SK-N-SH (cell line): ENCODE measurements at regions not wholly inside any gene's neighbourhood (a gene's known extent, or its start where the extent isn't known, plus 50 kb on each side); places are given as distances from the start of the nearest gene placed in this dataset.

ENCODE experiments used
- CTCF ChIA-PET: fragments of 300-600, 350-600 bp; formaldehyde crosslinking; extraction: SDS; loops from one replicate; lab custom pipeline; 2021; lab: Yijun Ruan, JAX
- POLR2A ChIA-PET: fragments of 350-600 bp; sonication (Branson Sonifier 250); formaldehyde crosslinking; extraction: SDS; loops from one replicate; lab custom pipeline; 2020; ENCODE audit warnings: antibody characterized with exemption, inconsistent platforms; lab: Yijun Ruan, JAX
- DNase-seq: peaks from one replicate; pipeline ENCODE4 v3.0.0; 2012
- H2AFZ ChIP-seq: fragments of 200-600 bp; sonication (generic); 2 replicates; pipeline ENCODE4 v1.8.1; 2016; ENCODE audit warnings: antibody characterized with exemption, mild to moderate bottlenecking, low read depth
- H3F3A ChIP-seq: fragments of 200-600 bp; sonication (generic); replicated peaks from 2 replicates; pipeline ENCODE3; 2016; ENCODE audit warnings: antibody characterized with exemption, mild to moderate bottlenecking; ENCODE audit not compliant: insufficient read depth
- H3K27ac ChIP-seq, 2 experiments: fragments of 200-500 bp in 1 of 2; fragments of 200-600 bp in 1 of 2; sonication (Bioruptor generic) in 1 of 2; sonication (generic), shearing (Covaris generic) in 1 of 2; 2 replicates each; pipeline versions ENCODE4 v1.5.1 to v1.6.1; 2014 to 2016; ENCODE audit warnings: low read depth in 2 of 2, inconsistent platforms in 1 of 2, low read length in 1 of 2, mild to moderate bottlenecking in 1 of 2, mixed read lengths in 1 of 2
- H3K27me3 ChIP-seq: fragments of 200-600 bp; sonication (generic), shearing (Covaris generic); 2 replicates; pipeline ENCODE4 v1.6.1; 2016; ENCODE audit warnings: mixed run types; ENCODE audit not compliant: insufficient read depth
- H3K36me3 ChIP-seq, 2 experiments: fragments of 200-500 bp in 1 of 2; fragments of 200-600 bp in 1 of 2; sonication (Bioruptor generic) in 1 of 2; sonication (generic) in 1 of 2; replicated peaks in 1 of 2; 2 replicates each; pipeline versions ENCODE3 to v1.5.1; 2014 to 2016; ENCODE audit warnings: low read length in 1 of 2, mild to moderate bottlenecking in 1 of 2; ENCODE audit not compliant: insufficient read depth in 2 of 2, control insufficient read depth in 1 of 2
- H3K4me1 ChIP-seq, 2 experiments: fragments of 200-500 bp in 1 of 2; fragments of 200-600 bp in 1 of 2; sonication (Bioruptor generic) in 1 of 2; sonication (generic), shearing (Covaris generic) in 1 of 2; 2 replicates each; pipeline versions ENCODE4 v1.5.1 to v1.6.1; 2014 to 2016; ENCODE audit warnings: low read depth in 1 of 2, low read length in 1 of 2, mixed run types in 1 of 2; ENCODE audit not compliant: insufficient read depth in 2 of 2, control insufficient read depth in 1 of 2
- H3K4me2 ChIP-seq: fragments of 200-600 bp; sonication (generic), shearing (Covaris generic); 2 replicates; pipeline ENCODE4 v1.6.1; 2017; ENCODE audit warnings: mixed run types
- H3K4me3 ChIP-seq, 2 experiments: fragments of 200-500 bp in 1 of 2; fragments of 200-600 bp in 1 of 2; sonication (Bioruptor generic) in 1 of 2; sonication (generic), shearing (Covaris generic) in 1 of 2; 2 replicates each; pipeline versions ENCODE4 v1.5.1 to v1.8.1; 2014 to 2016; ENCODE audit warnings: low read depth in 2 of 2, inconsistent platforms in 1 of 2, low read length in 1 of 2, mild to moderate bottlenecking in 1 of 2, mixed read lengths in 1 of 2, moderate library complexity in 1 of 2
- H3K79me2 ChIP-seq: fragments of 200-600 bp; sonication (generic); 2 replicates; pipeline ENCODE4 v1.8.1; 2017; ENCODE audit warnings: mild to moderate bottlenecking; ENCODE audit not compliant: insufficient read depth
- H3K9ac ChIP-seq: fragments of 200-600 bp; sonication (generic); 2 replicates; pipeline ENCODE4 v1.6.1; 2017; ENCODE audit warnings: mixed run types
- H3K9me2 ChIP-seq: fragments of 200-600 bp; sonication (generic); 2 replicates; pipeline ENCODE4 v1.6.1; 2017; ENCODE audit warnings: mixed run types
- H3K9me3 ChIP-seq: fragments of 200-600 bp; sonication (generic); 2 replicates; pipeline ENCODE4 v1.6.1; 2017; ENCODE audit warnings: mixed run types, mild to moderate bottlenecking, moderate library complexity
- H4K20me1 ChIP-seq: fragments of 200-600 bp; sonication (generic); 2 replicates; pipeline ENCODE4 v1.6.1; 2017; ENCODE audit warnings: mild to moderate bottlenecking, mixed run types; ENCODE audit not compliant: insufficient read depth
- CHD2 ChIP-seq: fragments of 150-350 bp; IDR thresholded peaks from 2 replicates; pipeline ENCODE4 v1.6.1; 2018; ENCODE audit warnings: low read length; ENCODE audit not compliant: partially characterized antibody
- EZH2phosphoT487 ChIP-seq: fragments of 200-600 bp; sonication (generic); IDR thresholded peaks from 2 replicates; pipeline ENCODE4 v1.6.1; 2017; ENCODE audit warnings: low read depth, mixed run types, mild to moderate bottlenecking, antibody characterized with exemption, moderate library complexity, borderline replicate concordance
- FOSL2 ChIP-seq: IDR thresholded peaks from 2 replicates; pipeline ENCODE4 v1.4.0; 2012; ENCODE audit warnings: low read depth, mild to moderate bottlenecking, moderate library complexity, borderline replicate concordance
- FOXJ3 ChIP-seq: sonication (generic); formaldehyde crosslinking; IDR thresholded peaks from 2 replicates; pipeline ENCODE4 v1.5.1; 2020; ENCODE audit warnings: mild to moderate bottlenecking, missing genetic modification reagents
- FOXM1 ChIP-seq: IDR thresholded peaks from 2 replicates; pipeline ENCODE4 v1.4.0; 2012; ENCODE audit warnings: low read depth, mild to moderate bottlenecking
- GABPA ChIP-seq: IDR thresholded peaks from 2 replicates; pipeline ENCODE4 v1.4.0; 2012; ENCODE audit warnings: low read depth, mild to moderate bottlenecking
- GATA2 ChIP-seq: sonication (generic); formaldehyde crosslinking; IDR thresholded peaks from 2 replicates; pipeline ENCODE4 v1.5.0; 2020; ENCODE audit warnings: mild to moderate bottlenecking, missing genetic modification reagents
- JUND ChIP-seq: IDR thresholded peaks from 2 replicates; pipeline ENCODE4 v1.4.0; 2012
- MEF2A ChIP-seq: IDR thresholded peaks from 2 replicates; pipeline ENCODE4 v1.4.0; 2012; ENCODE audit warnings: low read depth, borderline replicate concordance
- MXI1 ChIP-seq: IDR thresholded peaks from 2 replicates; pipeline ENCODE4 v1.6.1; 2012; ENCODE audit warnings: mild to moderate bottlenecking, low read depth, low read length, improper control_type of control experiment
- NFIC ChIP-seq: IDR thresholded peaks from 2 replicates; pipeline ENCODE4 v1.4.0; 2012; ENCODE audit warnings: borderline replicate concordance
- POLR2AphosphoS5 ChIP-seq: IDR thresholded peaks from 2 replicates; pipeline ENCODE4 v1.6.1; 2012; ENCODE audit warnings: low read depth, low read length
- RFX5 ChIP-seq: IDR thresholded peaks from 2 replicates; pipeline ENCODE4 v1.6.1; 2012; ENCODE audit warnings: mild to moderate bottlenecking, improper control_type of control experiment, low read length
- RXRA ChIP-seq: IDR thresholded peaks from 2 replicates; pipeline ENCODE4 v1.4.0; 2012; ENCODE audit warnings: low read depth, mild to moderate bottlenecking, borderline replicate concordance
- SIN3A ChIP-seq: IDR thresholded peaks from 2 replicates; pipeline ENCODE4 v1.6.1; 2012; ENCODE audit warnings: low read depth, mild to moderate bottlenecking, low read length, moderate library complexity, borderline replicate concordance
- TCF12 ChIP-seq: IDR thresholded peaks from 2 replicates; pipeline ENCODE4 v1.4.0; 2012
- TEAD4 ChIP-seq: IDR thresholded peaks from 2 replicates; pipeline ENCODE4 v1.4.0; 2012; ENCODE audit warnings: mild to moderate bottlenecking, borderline replicate concordance; ENCODE audit not compliant: insufficient read depth
- YY1 ChIP-seq: IDR thresholded peaks from 2 replicates; pipeline ENCODE4 v1.4.0; 2012; ENCODE audit warnings: low read depth, mild to moderate bottlenecking
- WGBS: methylation state at CpG from one replicate; pipeline ENCODE4 v1.1.6; 2017; ENCODE audit warnings: low lambda C conversion rate; 5-methylcytosine and 5-hydroxymethylcytosine counted together
- TF ChIP-seq, protein P1 (sequence below): IDR thresholded peaks from 2 replicates; pipeline ENCODE4 v1.4.0; 2012; ENCODE audit warnings: low read depth, borderline replicate concordance
- TF ChIP-seq, protein P2 (sequence below): IDR thresholded peaks from 2 replicates; pipeline ENCODE4; 2012
- TF ChIP-seq, protein P3 (sequence below): fragments of 150-350 bp; IDR thresholded peaks from 2 replicates; pipeline ENCODE4 v1.6.1; 2017; ENCODE audit warnings: antibody characterized with exemption, low read length, low read depth, borderline replicate concordance
- TF ChIP-seq, protein P4 (sequence below): IDR thresholded peaks from 2 replicates; pipeline ENCODE4 v1.4.0; 2012; ENCODE audit warnings: low read depth, borderline replicate concordance

DNA sequence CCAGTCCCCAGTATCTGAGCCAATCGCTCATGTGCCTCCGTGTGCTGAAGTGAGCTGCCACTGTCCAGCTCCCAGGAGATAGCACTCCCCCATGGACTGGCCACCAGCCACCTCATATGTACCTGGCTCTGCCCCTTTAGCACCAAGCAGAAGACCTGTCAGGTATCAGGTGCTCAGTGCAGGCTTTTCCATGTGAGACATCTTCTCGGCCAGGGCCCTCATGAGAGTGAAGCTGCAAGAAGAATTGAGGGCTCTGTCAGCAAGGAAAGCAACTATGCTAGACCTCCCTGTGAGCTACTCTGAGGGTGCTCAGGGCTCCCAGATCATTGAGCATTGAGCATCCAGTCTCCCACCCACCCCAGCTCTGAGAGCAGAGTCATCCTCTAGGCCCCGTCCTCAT, 264.2 kb upstream of the ADAMTS16 start:
- Histone ChIP-seq H3K9ac (no peak overlapping the region), H4K20me1 (no peaks in the 10 kb centered on the region), H3K9me2 (no peaks in the 10 kb centered on the region), H3K79me2 (no peaks in the 10 kb centered on the region), H3K4me1 (no peaks in the 10 kb centered on the region; a peak in 1 of 4 replicates), H3K4me3 (no peak overlapping the region), H3K9me3 (no peaks in the 10 kb centered on the region), H3K27ac (no peak overlapping the region), H3K36me3 (no peaks in the 10 kb centered on the region), H3K4me2 (no peak overlapping the region), H3F3A (no peaks in the 10 kb centered on the region), H3K27me3 (peaks cover 13% of the 10 kb centered on the region; the same call in 1 of the 2 replicates), H2AFZ (no peak overlapping the region)
- WGBS, result 52% methylated on average over 3 of the region's 4 CpGs
- no peak for DNase-seq
- TF ChIP-seq SIN3A, result no peak
- TF ChIP-seq GATA2, result no peak
- no peak for TF ChIP-seq TCF12
- no peak for TF ChIP-seq POLR2AphosphoS5
- TF ChIP-seq FOXM1, result no peak
- TF ChIP-seq FOXJ3 (CRISPR knock-in tag), result no peak
- TF ChIP-seq, protein P1, sequence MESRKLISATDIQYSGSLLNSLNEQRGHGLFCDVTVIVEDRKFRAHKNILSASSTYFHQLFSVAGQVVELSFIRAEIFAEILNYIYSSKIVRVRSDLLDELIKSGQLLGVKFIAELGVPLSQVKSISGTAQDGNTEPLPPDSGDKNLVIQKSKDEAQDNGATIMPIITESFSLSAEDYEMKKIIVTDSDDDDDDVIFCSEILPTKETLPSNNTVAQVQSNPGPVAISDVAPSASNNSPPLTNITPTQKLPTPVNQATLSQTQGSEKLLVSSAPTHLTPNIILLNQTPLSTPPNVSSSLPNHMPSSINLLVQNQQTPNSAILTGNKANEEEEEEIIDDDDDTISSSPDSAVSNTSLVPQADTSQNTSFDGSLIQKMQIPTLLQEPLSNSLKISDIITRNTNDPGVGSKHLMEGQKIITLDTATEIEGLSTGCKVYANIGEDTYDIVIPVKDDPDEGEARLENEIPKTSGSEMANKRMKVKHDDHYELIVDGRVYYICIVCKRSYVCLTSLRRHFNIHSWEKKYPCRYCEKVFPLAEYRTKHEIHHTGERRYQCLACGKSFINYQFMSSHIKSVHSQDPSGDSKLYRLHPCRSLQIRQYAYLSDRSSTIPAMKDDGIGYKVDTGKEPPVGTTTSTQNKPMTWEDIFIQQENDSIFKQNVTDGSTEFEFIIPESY, result no peak
- TF ChIP-seq CHD2, result no peak
- no peak for TF ChIP-seq NFIC
- no peak for TF ChIP-seq YY1
- no peak for TF ChIP-seq EZH2phosphoT487
- no peak for TF ChIP-seq RXRA
- TF ChIP-seq JUND, result no peak
- TF ChIP-seq RFX5, result no peak
- no peak for TF ChIP-seq MXI1
- TF ChIP-seq MEF2A, result no peak
- no peak for TF ChIP-seq TEAD4
- TF ChIP-seq GABPA, result no peak
- CTCF ChIA-PET, result interaction anchor here (0.6 to 2.9 kb wide), 6 partner anchors 8 to 543 kb away, joined by 3 to 12 read pairs (median 8); no protein-coding TSS in a partner anchor
- POLR2A ChIA-PET, result interaction anchor here (0.5 kb wide), 1 partner anchor 527 kb away, joined by 5 read pairs; no protein-coding TSS in a partner anchor

DNA sequence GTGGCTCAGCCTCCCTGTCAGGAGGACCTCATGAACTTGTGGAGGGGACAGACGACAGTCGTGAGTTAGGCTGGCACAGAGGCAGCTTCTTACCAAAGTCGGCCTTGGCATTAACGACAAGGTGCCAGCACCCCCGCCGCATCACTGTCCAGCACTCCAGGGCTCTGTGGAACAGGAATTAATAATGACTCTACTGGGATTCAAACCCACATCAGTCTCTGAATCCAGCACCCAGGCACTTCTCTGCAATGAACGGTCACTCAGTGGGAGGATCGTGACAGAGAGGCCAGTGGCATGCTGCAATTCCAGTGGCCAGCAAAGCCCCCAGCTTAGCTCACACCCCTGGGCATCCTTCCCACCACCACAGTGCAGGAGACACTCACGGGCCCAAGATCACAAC, 263.3 kb upstream of the ADAMTS16 start:
- Histone ChIP-seq H3K4me1 (no peaks in the 10 kb centered on the region; a peak in 1 of 4 replicates), H3K27ac (no peak overlapping the region), H3K79me2 (no peaks in the 10 kb centered on the region), H3K4me3 (no peak overlapping the region), H3K4me2 (no peak overlapping the region), H3K9ac (no peak overlapping the region), H2AFZ (no peak overlapping the region), H4K20me1 (no peaks in the 10 kb centered on the region), H3K9me2 (no peaks in the 10 kb centered on the region), H3K27me3 (peaks cover 13% of the 10 kb centered on the region; the same call in 1 of the 2 replicates), H3K36me3 (no peaks in the 10 kb centered on the region), H3F3A (no peaks in the 10 kb centered on the region), H3K9me3 (no peaks in the 10 kb centered on the region)
- WGBS, result 64% methylated on average over 6 of the region's 9 CpGs
- ChIA-PET POLR2A (no interaction called here), CTCF (interaction anchor here (1.0 to 2.9 kb wide), 5 partner anchors 9 to 542 kb away, joined by 3 to 12 read pairs (median 9); no protein-coding TSS in a partner anchor)
- DNase-seq, result no peak
- TF ChIP-seq MEF2A (no peak), RFX5 (no peak), GABPA (no peak), TEAD4 (no peak), FOSL2 (no peak), CHD2 (no peak), EZH2phosphoT487 (no peak)
- TF ChIP-seq, protein P2, sequence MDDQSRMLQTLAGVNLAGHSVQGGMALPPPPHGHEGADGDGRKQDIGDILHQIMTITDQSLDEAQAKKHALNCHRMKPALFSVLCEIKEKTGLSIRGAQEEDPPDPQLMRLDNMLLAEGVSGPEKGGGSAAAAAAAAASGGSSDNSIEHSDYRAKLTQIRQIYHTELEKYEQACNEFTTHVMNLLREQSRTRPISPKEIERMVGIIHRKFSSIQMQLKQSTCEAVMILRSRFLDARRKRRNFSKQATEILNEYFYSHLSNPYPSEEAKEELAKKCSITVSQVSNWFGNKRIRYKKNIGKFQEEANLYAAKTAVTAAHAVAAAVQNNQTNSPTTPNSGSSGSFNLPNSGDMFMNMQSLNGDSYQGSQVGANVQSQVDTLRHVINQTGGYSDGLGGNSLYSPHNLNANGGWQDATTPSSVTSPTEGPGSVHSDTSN, result no peak
- TF ChIP-seq, protein P1, result no peak
- TF ChIP-seq, protein P3, sequence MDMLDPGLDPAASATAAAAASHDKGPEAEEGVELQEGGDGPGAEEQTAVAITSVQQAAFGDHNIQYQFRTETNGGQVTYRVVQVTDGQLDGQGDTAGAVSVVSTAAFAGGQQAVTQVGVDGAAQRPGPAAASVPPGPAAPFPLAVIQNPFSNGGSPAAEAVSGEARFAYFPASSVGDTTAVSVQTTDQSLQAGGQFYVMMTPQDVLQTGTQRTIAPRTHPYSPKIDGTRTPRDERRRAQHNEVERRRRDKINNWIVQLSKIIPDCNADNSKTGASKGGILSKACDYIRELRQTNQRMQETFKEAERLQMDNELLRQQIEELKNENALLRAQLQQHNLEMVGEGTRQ, result no peak
- TF ChIP-seq, protein P4, sequence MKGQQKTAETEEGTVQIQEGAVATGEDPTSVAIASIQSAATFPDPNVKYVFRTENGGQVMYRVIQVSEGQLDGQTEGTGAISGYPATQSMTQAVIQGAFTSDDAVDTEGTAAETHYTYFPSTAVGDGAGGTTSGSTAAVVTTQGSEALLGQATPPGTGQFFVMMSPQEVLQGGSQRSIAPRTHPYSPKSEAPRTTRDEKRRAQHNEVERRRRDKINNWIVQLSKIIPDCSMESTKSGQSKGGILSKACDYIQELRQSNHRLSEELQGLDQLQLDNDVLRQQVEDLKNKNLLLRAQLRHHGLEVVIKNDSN, result no peak
